Mesenchymal stem cell (in vitro differentiated cells and primary cell): ENCODE measurements at regions not wholly inside any gene's neighbourhood (a gene's known extent, or its start where the extent isn't known, plus 50 kb on each side); places are given as distances from the start of the nearest gene placed in this dataset.

ENCODE experiments used
- DNase-seq: peaks from one replicate; pipeline ENCODE4 v3.0.0-alpha.2; 2013
- H2AFZ ChIP-seq: one replicate; pipeline ENCODE4 v1.6.1; 2013; ENCODE audit warnings: low read depth, mild to moderate bottlenecking, control low read depth, inconsistent platforms, low read length, moderate library complexity
- H2AK5ac ChIP-seq: 2 replicates; pipeline ENCODE4 v1.6.1; 2013; ENCODE audit warnings: low read length, moderate library complexity, mild to moderate bottlenecking, inconsistent platforms; ENCODE audit not compliant: severe bottlenecking
- H2BK120ac ChIP-seq: one replicate; pipeline ENCODE4 v1.6.1; 2013; ENCODE audit warnings: low read depth, mild to moderate bottlenecking, inconsistent platforms, low read length, moderate library complexity
- H2BK12ac ChIP-seq, 2 experiments: one replicate each; pipeline ENCODE4 v1.6.1; 2013; ENCODE audit warnings: inconsistent platforms in 2 of 2, low read length in 2 of 2, mild to moderate bottlenecking in 2 of 2, moderate library complexity in 2 of 2, control low read depth in 1 of 2
- H2BK15ac ChIP-seq: one replicate; pipeline ENCODE4 v1.6.1; 2013; ENCODE audit warnings: mild to moderate bottlenecking, low read depth, inconsistent platforms; ENCODE audit not compliant: poor library complexity, severe bottlenecking
- H2BK5ac ChIP-seq: 2 replicates; pipeline ENCODE4 v1.6.1; 2013; ENCODE audit warnings: low read depth, mild to moderate bottlenecking, low read length, control low read depth, inconsistent platforms; ENCODE audit not compliant: poor library complexity, severe bottlenecking
- H3K14ac ChIP-seq, 2 experiments: one replicate each; pipeline ENCODE4 v1.6.1; 2013; ENCODE audit warnings: inconsistent platforms in 2 of 2, low read length in 2 of 2, control low read depth in 1 of 2, mild to moderate bottlenecking in 1 of 2, moderate library complexity in 1 of 2
- H3K18ac ChIP-seq, 2 experiments: one replicate each; pipeline ENCODE4 v1.6.1; 2013; ENCODE audit warnings: inconsistent platforms in 2 of 2, low read length in 2 of 2, control low read depth in 1 of 2, low read depth in 1 of 2, mild to moderate bottlenecking in 1 of 2
- H3K23ac ChIP-seq, 2 experiments: one replicate each; pipeline ENCODE4 v1.6.1; 2013; ENCODE audit warnings: inconsistent platforms in 2 of 2, low read length in 2 of 2, mild to moderate bottlenecking in 2 of 2, moderate library complexity in 2 of 2, control low read depth in 1 of 2
- H3K27ac ChIP-seq: 2 replicates; pipeline ENCODE4 v1.5.1; 2013; ENCODE audit warnings: mild to moderate bottlenecking, moderate library complexity, low read length, control low read depth, inconsistent platforms; ENCODE audit not compliant: poor library complexity, severe bottlenecking
- H3K27me3 ChIP-seq, 2 experiments: 2 replicates each; pipeline versions ENCODE4 v1.6.1 to v1.7.0; 2013; ENCODE audit warnings: low read length in 2 of 2, mild to moderate bottlenecking in 2 of 2, moderate library complexity in 2 of 2, control low read depth in 1 of 2, inconsistent platforms in 1 of 2; ENCODE audit not compliant: control insufficient read depth in 1 of 2, insufficient read depth in 1 of 2
- H3K36me3 ChIP-seq, 2 experiments: 2 replicates each; pipeline versions ENCODE4 v1.6.1 to v1.7.0; 2013; ENCODE audit warnings: low read length in 2 of 2, control low read depth in 1 of 2, inconsistent platforms in 1 of 2, low read depth in 1 of 2, mild to moderate bottlenecking in 1 of 2; ENCODE audit not compliant: insufficient read depth in 2 of 2, control insufficient read depth in 1 of 2
- H3K4ac ChIP-seq, 2 experiments: one replicate each; pipeline ENCODE4 v1.6.1; 2013; ENCODE audit warnings: inconsistent platforms in 2 of 2, low read length in 2 of 2, mild to moderate bottlenecking in 2 of 2, moderate library complexity in 2 of 2, control low read depth in 1 of 2, low read depth in 1 of 2
- H3K4me1 ChIP-seq: 2 replicates; pipeline ENCODE4 v1.6.1; 2013; ENCODE audit warnings: low read depth, low read length, control low read depth; ENCODE audit not compliant: control insufficient read depth, insufficient read depth
- H3K4me2 ChIP-seq: 2 replicates; pipeline ENCODE4 v1.6.1; 2013; ENCODE audit warnings: low read length, mild to moderate bottlenecking, inconsistent platforms; ENCODE audit not compliant: poor library complexity, severe bottlenecking
- H3K4me3 ChIP-seq, 2 experiments: 2 replicates each; pipeline versions ENCODE4 v1.5.1 to v1.7.0; 2013; ENCODE audit warnings: low read length in 2 of 2, mild to moderate bottlenecking in 2 of 2, control low read depth in 1 of 2, low read depth in 1 of 2; ENCODE audit not compliant: insufficient read depth in 1 of 2
- H3K79me1 ChIP-seq: replicated peaks from 2 replicates; pipeline ENCODE4 v1.6.1; 2013; ENCODE audit warnings: mild to moderate bottlenecking, control low read depth, low read length, inconsistent platforms; ENCODE audit not compliant: poor library complexity, severe bottlenecking
- H3K9ac ChIP-seq: 2 replicates; pipeline ENCODE4 v1.7.0; 2013; ENCODE audit warnings: mild to moderate bottlenecking, low read length, moderate library complexity
- H3K9me3 ChIP-seq: 2 replicates; pipeline ENCODE4 v1.7.0; 2013; ENCODE audit warnings: mild to moderate bottlenecking, low read length; ENCODE audit not compliant: control insufficient read depth
- H4K8ac ChIP-seq: one replicate; pipeline ENCODE4 v1.6.1; 2013; ENCODE audit warnings: inconsistent platforms, mild to moderate bottlenecking, low read length, moderate library complexity
- H4K91ac ChIP-seq: one replicate; pipeline ENCODE4 v1.6.1; 2013; ENCODE audit warnings: mild to moderate bottlenecking, low read length, inconsistent platforms
- WGBS: methylation state at CpG from one replicate; pipeline ENCODE4 v1.1.7; 2013; ENCODE audit warnings: mixed read lengths; 5-methylcytosine and 5-hydroxymethylcytosine counted together

- Histone ChIP-seq H3K79me1 (no peaks in the 10 kb centered on the region), H3K4me1 (peaks cover 2% of the 10 kb centered on the region), H3K18ac (no peak overlapping the region)
Observed at GRCh38 chr1:182191381-182192115, 130.0 kb upstream of the ZNF648 start.

GRCh38 chr1:182189535-182190066 lies 128.1 kb upstream of the ZNF648 start:
- H4K91ac ChIP-seq: no peak overlapping the region
- no peak overlapping the region for H3K4me2 ChIP-seq
- H3K27ac ChIP-seq: no peak overlapping the region
- no peak overlapping the region for H2BK15ac ChIP-seq
- H3K4ac ChIP-seq: no peak overlapping the region
- no peak overlapping the region for H3K18ac ChIP-seq
- H3K4me1 ChIP-seq: peaks cover 4% of the 10 kb centered on the region
- H3K27me3 ChIP-seq: peaks cover 0 to 6% of the 10 kb centered on the region in 2 experiments
- no peak overlapping the region for H3K4me3 ChIP-seq
- no peak overlapping the region for H2AK5ac ChIP-seq
- no peak overlapping the region for H4K8ac ChIP-seq
- H2BK120ac ChIP-seq: no peak overlapping the region
- H3K79me1 ChIP-seq: no peaks in the 10 kb centered on the region
- H3K9me3 ChIP-seq: no peaks in the 10 kb centered on the region
- no peak overlapping the region for H3K23ac ChIP-seq
- no peak overlapping the region for H2BK5ac ChIP-seq
- WGBS: 88% methylated on average over 1 of the region's 3 CpGs
- H3K36me3 ChIP-seq: no peaks in the 10 kb centered on the region
- no peak overlapping the region for H2BK12ac ChIP-seq
- DNase-seq: no peak
- no peak overlapping the region for H3K9ac ChIP-seq
- no peak overlapping the region for H2AFZ ChIP-seq
- no peak overlapping the region for H3K14ac ChIP-seq

More at GRCh38 chr1:182191381-182192115, 130.0 kb upstream of the ZNF648 start:
- Histone ChIP-seq H3K23ac (no peak overlapping the region), H3K9ac (no peak overlapping the region), H3K14ac (no peak overlapping the region), H2BK15ac (no peak overlapping the region), H3K27ac (no peak overlapping the region), H2AK5ac (no peak overlapping the region), H3K4me3 (no peak overlapping the region), H3K36me3 (no peaks in the 10 kb centered on the region), H2AFZ (no peak overlapping the region), H2BK12ac (no peak overlapping the region), H2BK120ac (no peak overlapping the region), H4K91ac (no peak overlapping the region), H3K9me3 (no peaks in the 10 kb centered on the region), H3K4me2 (no peak overlapping the region), H2BK5ac (no peak overlapping the region), H3K4ac (no peak overlapping the region), H4K8ac (no peak overlapping the region), H3K27me3 (peaks cover 0 to 6% of the 10 kb centered on the region in 2 experiments)
- DNase-seq: no peak
- WGBS: 46% methylated on average over 1 of the region's 2 CpGs

- WGBS: 54% methylated on average over 3 of the region's 3 CpGs
- Histone ChIP-seq H4K91ac (no peak overlapping the region), H3K4me1 (peaks cover 4% of the 10 kb centered on the region), H2BK120ac (no peak overlapping the region), H3K27me3 (peaks cover 14 to 16% of the 10 kb centered on the region in 2 experiments), H2AK5ac (no peak overlapping the region), H3K9ac (no peak overlapping the region), H3K79me1 (no peaks in the 10 kb centered on the region), H2BK5ac (no peak overlapping the region), H4K8ac (no peak overlapping the region), H3K23ac (no peak overlapping the region), H3K27ac (peak overlapping the region; percentile 40), H3K4me2 (no peak overlapping the region), H2BK12ac (no peak overlapping the region), H3K18ac (no peak overlapping the region), H3K36me3 (no peaks in the 10 kb centered on the region), H2BK15ac (no peak overlapping the region), H3K4me3 (no peak overlapping the region), H3K9me3 (no peaks in the 10 kb centered on the region), H3K14ac (no peak overlapping the region), H2AFZ (no peak overlapping the region), H3K4ac (no peak overlapping the region)
- DNase-seq: no peak
Observed at GRCh38 chr1:182186757-182187146, 125.2 kb upstream of the ZNF648 start.

- peak overlapping the region; percentile 29 for H3K4me2 ChIP-seq
- H3K36me3 ChIP-seq: no peaks in the 10 kb centered on the region
- no peak overlapping the region for H2AK5ac ChIP-seq
- H3K4ac ChIP-seq: no peak overlapping the region
- H2AFZ ChIP-seq: no peak overlapping the region
- peaks cover 14 to 16% of the 10 kb centered on the region in 2 experiments for H3K27me3 ChIP-seq
- no peaks in the 10 kb centered on the region for H3K9me3 ChIP-seq
- no peak overlapping the region for H3K4me3 ChIP-seq
- peaks cover 4% of the 10 kb centered on the region for H3K4me1 ChIP-seq
- 81% methylated on average over 2 of the region's 2 CpGs for WGBS
- no peak overlapping the region for H2BK120ac ChIP-seq
- no peak overlapping the region for H4K8ac ChIP-seq
- H2BK5ac ChIP-seq: no peak overlapping the region
- H3K9ac ChIP-seq: no peak overlapping the region
- peak overlapping the region; percentile 40 for H3K27ac ChIP-seq
- no peak overlapping the region for H2BK15ac ChIP-seq
- peak; percentile 41 for DNase-seq
- no peak overlapping the region for H3K14ac ChIP-seq
- no peaks in the 10 kb centered on the region for H3K79me1 ChIP-seq
- H2BK12ac ChIP-seq: no peak overlapping the region
- H3K18ac ChIP-seq: no peak overlapping the region
- no peak overlapping the region for H3K23ac ChIP-seq
- H4K91ac ChIP-seq: no peak overlapping the region
Observed at GRCh38 chr1:182185842-182186756, 124.6 kb upstream of the ZNF648 start.
